GM20000 (cell line): ENCODE measurements at regions not wholly inside any gene's neighbourhood (a gene's known extent, or its start where the extent isn't known, plus 50 kb on each side); places are given as distances from the start of the nearest gene placed in this dataset.

Source experiments
- DNase-seq: peaks from one replicate; pipeline ENCODE4 v3.0.0; 2012; ENCODE audit warnings: low spot score
- TF ChIP-seq, protein P1 (sequence below): IDR thresholded peaks from 2 replicates; pipeline ENCODE4 v1.5.1; 2012; ENCODE audit warnings: mild to moderate bottlenecking, control low read depth; ENCODE audit errors: extremely low read depth, missing control alignments

- DNase-seq = no peak
- TF ChIP-seq, protein P1, sequence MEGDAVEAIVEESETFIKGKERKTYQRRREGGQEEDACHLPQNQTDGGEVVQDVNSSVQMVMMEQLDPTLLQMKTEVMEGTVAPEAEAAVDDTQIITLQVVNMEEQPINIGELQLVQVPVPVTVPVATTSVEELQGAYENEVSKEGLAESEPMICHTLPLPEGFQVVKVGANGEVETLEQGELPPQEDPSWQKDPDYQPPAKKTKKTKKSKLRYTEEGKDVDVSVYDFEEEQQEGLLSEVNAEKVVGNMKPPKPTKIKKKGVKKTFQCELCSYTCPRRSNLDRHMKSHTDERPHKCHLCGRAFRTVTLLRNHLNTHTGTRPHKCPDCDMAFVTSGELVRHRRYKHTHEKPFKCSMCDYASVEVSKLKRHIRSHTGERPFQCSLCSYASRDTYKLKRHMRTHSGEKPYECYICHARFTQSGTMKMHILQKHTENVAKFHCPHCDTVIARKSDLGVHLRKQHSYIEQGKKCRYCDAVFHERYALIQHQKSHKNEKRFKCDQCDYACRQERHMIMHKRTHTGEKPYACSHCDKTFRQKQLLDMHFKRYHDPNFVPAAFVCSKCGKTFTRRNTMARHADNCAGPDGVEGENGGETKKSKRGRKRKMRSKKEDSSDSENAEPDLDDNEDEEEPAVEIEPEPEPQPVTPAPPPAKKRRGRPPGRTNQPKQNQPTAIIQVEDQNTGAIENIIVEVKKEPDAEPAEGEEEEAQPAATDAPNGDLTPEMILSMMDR = no peak
Observed at GRCh38 chr4:22021106-22021505, 72.5 kb upstream of the KCNIP4 start.

GRCh38 chr4:22020129-22020528 is 71.6 kb upstream of the KCNIP4 start:
- no peak for DNase-seq
- TF ChIP-seq, protein P1 = no peak

DNA sequence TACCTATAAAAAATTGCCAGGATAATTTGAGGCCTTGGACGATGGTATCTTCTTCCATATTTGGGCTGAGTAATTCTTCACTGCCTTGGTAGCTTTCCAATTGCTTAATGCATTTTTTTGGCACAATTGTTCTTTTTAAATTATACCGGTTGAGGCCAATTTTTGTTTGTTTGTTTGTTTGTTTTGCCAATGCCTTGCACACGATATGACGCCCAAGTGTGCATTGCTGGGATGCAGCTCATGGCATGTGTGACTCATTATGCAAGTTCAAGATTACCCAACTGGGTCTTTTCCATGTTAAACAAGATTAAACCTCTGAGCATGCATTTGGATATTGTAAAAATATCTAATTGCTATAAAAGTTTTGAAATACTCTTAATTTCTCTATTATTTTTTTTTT is 71.1 kb upstream of the KCNIP4 start:
- TF ChIP-seq, protein P1 = no peak
- no peak for DNase-seq

GRCh38 chr4:22014222-22014741 is 65.7 kb upstream of the KCNIP4 start:
- TF ChIP-seq, protein P1 = no peak

DNA sequence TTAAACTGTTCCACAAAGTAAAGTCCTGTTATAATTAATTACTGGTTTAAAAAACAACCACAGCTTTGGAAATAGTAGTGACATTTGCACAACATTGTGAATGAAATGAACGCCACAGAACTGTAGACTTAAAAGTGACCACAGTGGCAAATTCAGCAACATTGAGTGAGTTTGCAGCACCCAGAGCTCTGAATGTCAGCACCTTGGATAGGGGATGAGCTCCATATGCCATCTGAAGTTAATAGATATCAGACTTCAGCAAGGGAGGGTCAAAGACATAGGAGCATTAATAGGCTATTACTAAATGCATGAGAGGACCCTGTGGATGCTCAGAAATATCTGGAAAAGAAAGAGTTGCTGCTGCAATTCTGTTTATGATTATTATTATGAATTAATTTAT is 55.3 kb upstream of the KCNIP4 start:
- TF ChIP-seq, protein P1 = no peak
- no peak for DNase-seq

More at GRCh38 chr4:22014222-22014741, 65.7 kb upstream of the KCNIP4 start:
- DNase-seq = no peak
